Endothelial cell (in vitro differentiated cells): ENCODE measurements at regions not wholly inside any gene's neighbourhood (a gene's known extent, or its start where the extent isn't known, plus 50 kb on each side); places are given as distances from the start of the nearest gene placed in this dataset.

Experiments
- DNase-seq: peaks from one replicate; pipeline ENCODE4 v3.0.0; 2021; ENCODE audit warnings: low spot score
- H3K27ac Mint-ChIP-seq: one replicate; pipeline ENCODE4 v1.8.0; 2021; ENCODE audit warnings: mixed read lengths, inconsistent platforms; ENCODE audit not compliant: unreplicated experiment
- H3K27me3 Mint-ChIP-seq: one replicate; pipeline ENCODE4 v1.8.0; 2021; ENCODE audit warnings: mild to moderate bottlenecking, moderate library complexity, mixed read lengths, inconsistent platforms; ENCODE audit not compliant: unreplicated experiment
- H3K36me3 Mint-ChIP-seq: one replicate; pipeline ENCODE4 v1.8.0; 2021; ENCODE audit warnings: mild to moderate bottlenecking, low read depth, mixed read lengths, inconsistent platforms; ENCODE audit not compliant: unreplicated experiment
- H3K4me1 Mint-ChIP-seq: one replicate; pipeline ENCODE4 v1.8.0; 2021; ENCODE audit warnings: mild to moderate bottlenecking, mixed read lengths, inconsistent platforms; ENCODE audit not compliant: unreplicated experiment
- H3K4me3 Mint-ChIP-seq: one replicate; pipeline ENCODE4 v1.8.0; 2021; ENCODE audit warnings: mild to moderate bottlenecking, mixed read lengths, inconsistent platforms; ENCODE audit not compliant: unreplicated experiment
- H3K9me3 Mint-ChIP-seq: one replicate; pipeline ENCODE4 v1.8.0; 2021; ENCODE audit warnings: mixed read lengths, inconsistent platforms; ENCODE audit not compliant: unreplicated experiment
- TF ChIP-seq, protein P1 (sequence below): fragments of 200-600 bp; sonication (generic); IDR thresholded peaks from one replicate; pipeline ENCODE4 v1.5.0; 2021; ENCODE audit warnings: antibody characterized with exemption; ENCODE audit not compliant: unreplicated experiment

DNA sequence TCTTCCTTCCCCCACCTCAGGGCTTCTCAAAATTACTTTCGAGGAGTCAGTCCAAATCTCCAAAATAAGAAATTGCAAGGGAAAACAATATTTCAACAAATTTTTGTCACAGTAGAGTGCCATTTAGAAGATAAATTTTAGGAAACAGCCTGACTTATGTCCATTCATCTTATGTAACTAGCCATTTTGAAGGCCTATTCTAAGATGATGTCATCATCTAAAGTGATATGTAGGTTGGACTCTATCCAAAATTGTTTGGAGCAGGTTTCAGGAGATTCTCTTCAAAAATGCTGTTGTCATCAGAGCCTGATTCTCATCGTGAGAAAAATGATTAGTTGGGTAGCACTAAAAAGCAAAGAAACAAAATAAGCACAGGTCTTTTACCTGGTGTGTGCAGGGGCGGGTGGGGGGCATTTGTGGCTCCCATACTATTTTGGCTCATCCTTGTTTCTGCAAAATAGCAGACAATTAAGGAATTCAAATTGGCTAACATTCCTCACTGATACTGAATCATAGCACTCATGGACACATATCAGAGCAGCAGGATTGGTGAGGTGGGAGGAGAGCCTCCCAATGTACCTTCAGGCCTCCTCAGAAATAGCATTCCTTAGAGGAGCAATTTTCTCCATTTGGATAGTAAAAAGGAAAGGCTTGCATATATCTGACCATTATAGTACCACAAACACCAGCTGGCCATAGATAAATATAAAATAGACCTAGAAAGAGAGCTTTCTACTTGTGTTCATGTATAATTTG is 360.9 kb upstream of the NAV3 start:
- Mint-ChIP-seq H3K9me3 (no peaks in the 10 kb centered on the region), H3K36me3 (no peaks in the 10 kb centered on the region), H3K4me3 (no peak overlapping the region), H3K4me1 (no peaks in the 10 kb centered on the region), H3K27ac (no peak overlapping the region), H3K27me3 (no peaks in the 10 kb centered on the region)
- TF ChIP-seq, protein P1, sequence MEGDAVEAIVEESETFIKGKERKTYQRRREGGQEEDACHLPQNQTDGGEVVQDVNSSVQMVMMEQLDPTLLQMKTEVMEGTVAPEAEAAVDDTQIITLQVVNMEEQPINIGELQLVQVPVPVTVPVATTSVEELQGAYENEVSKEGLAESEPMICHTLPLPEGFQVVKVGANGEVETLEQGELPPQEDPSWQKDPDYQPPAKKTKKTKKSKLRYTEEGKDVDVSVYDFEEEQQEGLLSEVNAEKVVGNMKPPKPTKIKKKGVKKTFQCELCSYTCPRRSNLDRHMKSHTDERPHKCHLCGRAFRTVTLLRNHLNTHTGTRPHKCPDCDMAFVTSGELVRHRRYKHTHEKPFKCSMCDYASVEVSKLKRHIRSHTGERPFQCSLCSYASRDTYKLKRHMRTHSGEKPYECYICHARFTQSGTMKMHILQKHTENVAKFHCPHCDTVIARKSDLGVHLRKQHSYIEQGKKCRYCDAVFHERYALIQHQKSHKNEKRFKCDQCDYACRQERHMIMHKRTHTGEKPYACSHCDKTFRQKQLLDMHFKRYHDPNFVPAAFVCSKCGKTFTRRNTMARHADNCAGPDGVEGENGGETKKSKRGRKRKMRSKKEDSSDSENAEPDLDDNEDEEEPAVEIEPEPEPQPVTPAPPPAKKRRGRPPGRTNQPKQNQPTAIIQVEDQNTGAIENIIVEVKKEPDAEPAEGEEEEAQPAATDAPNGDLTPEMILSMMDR, result no peak
- no peak for DNase-seq

DNA sequence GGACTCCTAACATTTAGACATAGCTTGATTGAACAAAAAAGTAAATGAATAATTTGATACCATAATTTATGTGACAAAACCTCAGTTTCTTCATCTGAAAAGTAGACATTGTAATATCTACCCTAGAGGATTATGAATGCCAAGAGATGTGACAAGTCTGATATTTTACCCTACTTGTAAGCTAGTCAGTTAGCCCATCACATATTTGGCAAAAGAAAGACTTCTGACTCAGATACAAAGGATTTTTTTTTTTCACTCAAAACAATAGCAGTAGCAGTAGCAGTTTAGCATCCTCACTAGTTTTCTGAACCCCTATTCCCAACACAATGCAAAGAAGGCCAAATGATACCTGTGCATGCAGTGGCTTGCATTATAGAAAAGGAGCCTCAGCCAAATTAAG is 377.3 kb upstream of the E2F7 start:
- Mint-ChIP-seq H3K4me3 (no peak overlapping the region), H3K27me3 (peaks cover 2% of the 10 kb centered on the region), H3K9me3 (no peaks in the 10 kb centered on the region), H3K36me3 (no peaks in the 10 kb centered on the region), H3K27ac (no peak overlapping the region), H3K4me1 (no peaks in the 10 kb centered on the region)
- no peak for DNase-seq
- TF ChIP-seq, protein P1, result no peak

DNA sequence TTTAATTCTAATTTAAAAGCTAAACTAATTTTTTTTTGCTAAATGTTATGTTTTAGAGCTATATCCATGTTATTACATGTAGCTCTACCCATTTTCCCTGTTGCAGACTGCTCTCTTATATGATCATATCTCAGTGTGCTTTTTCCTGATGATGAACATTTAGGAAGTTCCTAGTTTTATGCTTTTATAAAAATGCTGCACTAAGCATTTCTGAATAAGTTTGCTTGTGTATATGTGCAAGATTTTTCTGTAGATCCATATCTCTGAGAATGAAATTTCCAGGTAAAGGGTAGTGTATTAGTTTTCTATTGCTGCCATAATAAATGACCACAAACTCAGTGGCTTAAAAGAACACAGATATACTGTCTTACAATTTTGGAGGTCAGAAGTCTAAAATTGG is 374.4 kb upstream of the E2F7 start:
- DNase-seq, result no peak
- Mint-ChIP-seq H3K36me3 (no peaks in the 10 kb centered on the region), H3K27me3 (no peaks in the 10 kb centered on the region), H3K9me3 (no peaks in the 10 kb centered on the region), H3K4me3 (no peak overlapping the region), H3K27ac (no peak overlapping the region), H3K4me1 (no peaks in the 10 kb centered on the region)
- TF ChIP-seq, protein P1, result no peak

DNA sequence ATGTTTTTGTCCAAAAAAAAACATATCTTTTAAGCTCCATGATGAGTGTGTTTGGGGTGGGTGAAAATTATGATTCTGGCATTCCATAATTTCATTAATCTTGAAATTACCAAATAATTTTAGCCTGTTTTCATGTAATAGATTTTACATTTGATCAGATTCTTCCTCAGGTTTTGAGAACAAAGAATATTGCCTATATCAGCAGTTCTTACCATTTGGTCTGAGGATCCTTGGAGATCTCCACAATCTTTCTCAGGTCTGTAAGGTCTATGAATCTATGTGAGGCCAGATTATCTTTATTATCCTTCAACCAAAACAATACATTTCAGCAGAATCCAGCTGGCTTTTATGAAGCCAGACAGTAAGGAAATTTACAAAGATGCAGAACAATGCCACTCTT is 373.3 kb upstream of the E2F7 start:
- TF ChIP-seq, protein P1, result no peak
- H3K27ac Mint-ChIP-seq, result no peak overlapping the region
- no peaks in the 10 kb centered on the region for H3K36me3 Mint-ChIP-seq
- H3K4me1 Mint-ChIP-seq, result no peaks in the 10 kb centered on the region
- H3K9me3 Mint-ChIP-seq, result no peaks in the 10 kb centered on the region
- no peak overlapping the region for H3K4me3 Mint-ChIP-seq
- H3K27me3 Mint-ChIP-seq, result no peaks in the 10 kb centered on the region
- no peak for DNase-seq

DNA sequence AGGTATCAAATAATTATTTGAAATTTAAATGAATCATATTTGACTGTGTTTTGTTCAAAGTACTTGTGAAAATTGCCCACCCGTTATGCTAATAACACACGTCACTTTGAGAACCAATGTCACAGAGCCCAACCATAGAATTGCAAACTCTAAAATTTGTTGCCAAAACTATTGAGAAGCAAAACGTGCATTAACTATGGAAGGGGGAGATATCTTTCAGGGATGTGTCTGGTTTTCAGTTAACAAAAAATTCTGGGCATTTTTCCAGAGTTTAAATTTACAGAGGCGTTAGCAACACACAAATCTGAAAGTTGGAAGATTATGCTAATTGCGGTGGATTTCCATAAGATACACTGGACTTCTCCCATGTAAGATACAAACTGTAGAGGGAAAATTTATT is 371.8 kb upstream of the E2F7 start:
- DNase-seq, result no peak
- no peaks in the 10 kb centered on the region for H3K27me3 Mint-ChIP-seq
- H3K4me3 Mint-ChIP-seq, result no peak overlapping the region
- no peak overlapping the region for H3K27ac Mint-ChIP-seq
- TF ChIP-seq, protein P1, result no peak
- no peaks in the 10 kb centered on the region for H3K4me1 Mint-ChIP-seq
- H3K36me3 Mint-ChIP-seq, result no peaks in the 10 kb centered on the region
- no peaks in the 10 kb centered on the region for H3K9me3 Mint-ChIP-seq
